ENCODE measurements at regions not wholly inside any gene's neighbourhood (a gene's known extent, or its start where the extent isn't known, plus 50 kb on each side); places are given as distances from the start of the nearest gene placed in this dataset.
A peak's percentile ranks its signal among the peaks of the same experiment; 100 is the strongest.

GRCh38 chrX:39443240-39443639 is 642.0 kb downstream of the MID1IP1 start:
- TF ChIP-seq CTCF (IDR thresholded peaks at IDR 0.05; ENCODE audit: unreplicated experiment), result no peak
- Mint-ChIP-seq H3K4me1 (ENCODE audit: low read depth, unreplicated experiment) (no peaks in the 10 kb centered on the region), H3K9me3 (ENCODE audit: low read depth, unreplicated experiment) (peaks cover 4% of the 10 kb centered on the region), H3K36me3 (ENCODE audit: insufficient read depth, unreplicated experiment) (no peaks in the 10 kb centered on the region), H3K27me3 (ENCODE audit: unreplicated experiment) (peaks cover 31% of the 10 kb centered on the region), H3K4me3 (ENCODE audit: low read depth, unreplicated experiment) (no peak overlapping the region), H3K27ac (ENCODE audit: unreplicated experiment) (no peak overlapping the region)
- CTCF ChIA-PET, result no interaction called here
- intact Hi-C loops (cut with micrococcal nuclease; ENCODE audit: unreplicated experiment), result no loop called here
- DNase-seq, result no peak
- no TSS peak for BruUV-seq (replicated peaks)

GRCh38 chrX:39445336-39445735 is 644.1 kb downstream of the MID1IP1 start:
- peaks cover 4% of the 10 kb centered on the region for H3K9me3 Mint-ChIP-seq (ENCODE audit: low read depth, unreplicated experiment)
- no peak overlapping the region for H3K27ac Mint-ChIP-seq (ENCODE audit: unreplicated experiment)
- no peak overlapping the region for H3K4me3 Mint-ChIP-seq (ENCODE audit: low read depth, unreplicated experiment)
- DNase-seq, result peak; percentile 15
- CTCF ChIA-PET, result no interaction called here
- peaks cover 33% of the 10 kb centered on the region for H3K27me3 Mint-ChIP-seq (ENCODE audit: unreplicated experiment)
- no peak for TF ChIP-seq CTCF (IDR thresholded peaks at IDR 0.05; ENCODE audit: unreplicated experiment)
- BruUV-seq (replicated peaks), result no TSS peak
- intact Hi-C loops (cut with micrococcal nuclease; ENCODE audit: unreplicated experiment), result no loop called here
- H3K4me1 Mint-ChIP-seq (ENCODE audit: low read depth, unreplicated experiment), result no peaks in the 10 kb centered on the region
- H3K36me3 Mint-ChIP-seq (ENCODE audit: insufficient read depth, unreplicated experiment), result no peaks in the 10 kb centered on the region

- CTCF ChIA-PET, result no interaction called here
- no TSS peak for BruUV-seq (replicated peaks)
- H3K36me3 Mint-ChIP-seq (ENCODE audit: insufficient read depth, unreplicated experiment), result no peaks in the 10 kb centered on the region
- peaks cover 60% of the 10 kb centered on the region for H3K27me3 Mint-ChIP-seq (ENCODE audit: unreplicated experiment)
- no peak for DNase-seq
- no peaks in the 10 kb centered on the region for H3K4me1 Mint-ChIP-seq (ENCODE audit: low read depth, unreplicated experiment)
- intact Hi-C loops (cut with micrococcal nuclease; ENCODE audit: unreplicated experiment), result no loop called here
- H3K4me3 Mint-ChIP-seq (ENCODE audit: low read depth, unreplicated experiment), result no peak overlapping the region
- H3K27ac Mint-ChIP-seq (ENCODE audit: unreplicated experiment), result no peak overlapping the region
- H3K9me3 Mint-ChIP-seq (ENCODE audit: low read depth, unreplicated experiment), result no peaks in the 10 kb centered on the region
- no peak for TF ChIP-seq CTCF (IDR thresholded peaks at IDR 0.05; ENCODE audit: unreplicated experiment)
Measured at GRCh38 chrX:39449352-39449751, 648.1 kb downstream of the MID1IP1 start.

GRCh38 chrX:39450234-39450977 is 647.4 kb downstream of the BCOR start:
- CTCF ChIA-PET, result no interaction called here
- Mint-ChIP-seq H3K9me3 (ENCODE audit: low read depth, unreplicated experiment) (no peaks in the 10 kb centered on the region), H3K4me3 (ENCODE audit: low read depth, unreplicated experiment) (no peak overlapping the region), H3K36me3 (ENCODE audit: insufficient read depth, unreplicated experiment) (no peaks in the 10 kb centered on the region), H3K27me3 (ENCODE audit: unreplicated experiment) (peaks cover 65% of the 10 kb centered on the region), H3K27ac (ENCODE audit: unreplicated experiment) (no peak overlapping the region), H3K4me1 (ENCODE audit: low read depth, unreplicated experiment) (no peaks in the 10 kb centered on the region)
- DNase-seq, result no peak
- no peak for TF ChIP-seq CTCF (IDR thresholded peaks at IDR 0.05; ENCODE audit: unreplicated experiment)
- intact Hi-C loops (cut with micrococcal nuclease; ENCODE audit: unreplicated experiment), result no loop called here
- BruUV-seq (replicated peaks), result no TSS peak

Measured in Calu3 (cell line).